Thyroid gland (tissue), 4 donors: ENCODE measurements at regions not wholly inside any gene's neighbourhood (a gene's known extent, or its start where the extent isn't known, plus 50 kb on each side); places are given as distances from the start of the nearest gene placed in this dataset.

Source experiments
- CTCF ChIP-seq, 6 experiments: fragments of 200-600 bp in 3 of 6; fragments of 450-650 bp in 3 of 6; sonication (generic) in 3 of 6; IDR thresholded peaks; one replicate each; pipeline ENCODE4 v1.5.1; 2016 to 2019; ENCODE audit warnings: antibody characterized with exemption in 6 of 6, mild to moderate bottlenecking in 2 of 6, inconsistent platforms in 1 of 6, moderate library complexity in 1 of 6
- POLR2A ChIP-seq, 2 donors: fragments of 450-650 bp; IDR thresholded peaks; one replicate each; pipeline ENCODE4 v1.6.1; 2017; ENCODE audit warnings: antibody characterized with exemption in 2 of 2, mild to moderate bottlenecking in 2 of 2, moderate library complexity in 1 of 2

- TF ChIP-seq POLR2A (IDR thresholded peaks at IDR 0.05) (no peak), CTCF (IDR thresholded peaks at IDR 0.05) (no peak)
These were observed 217.9 kb downstream of the ENGASE start for GRCh38 chr17:79292501-79292900.
